ENCODE measurements at regions not wholly inside any gene's neighbourhood (a gene's known extent, or its start where the extent isn't known, plus 50 kb on each side); places are given as distances from the start of the nearest gene placed in this dataset.

DNA sequence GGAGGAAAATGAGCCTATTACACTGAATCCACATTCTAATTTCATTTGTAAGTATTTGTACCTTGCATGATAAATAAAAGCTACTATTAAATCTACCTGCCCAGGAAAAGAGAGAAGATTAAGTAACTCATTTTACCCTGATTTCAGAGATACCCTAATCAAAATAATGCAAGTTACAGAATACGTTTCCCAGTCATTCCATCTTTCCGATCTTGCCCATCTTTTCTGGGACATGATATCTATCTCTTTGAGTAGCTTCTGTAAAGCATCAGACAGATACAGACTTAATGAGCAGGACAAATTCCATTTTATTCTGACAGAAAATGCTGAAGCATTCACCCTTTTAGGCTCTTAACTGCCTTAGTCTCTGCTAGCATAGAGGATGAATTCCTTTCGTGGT lies 56.6 kb downstream of the SPRY2 start:
- no peak for FAIRE-seq

DNA sequence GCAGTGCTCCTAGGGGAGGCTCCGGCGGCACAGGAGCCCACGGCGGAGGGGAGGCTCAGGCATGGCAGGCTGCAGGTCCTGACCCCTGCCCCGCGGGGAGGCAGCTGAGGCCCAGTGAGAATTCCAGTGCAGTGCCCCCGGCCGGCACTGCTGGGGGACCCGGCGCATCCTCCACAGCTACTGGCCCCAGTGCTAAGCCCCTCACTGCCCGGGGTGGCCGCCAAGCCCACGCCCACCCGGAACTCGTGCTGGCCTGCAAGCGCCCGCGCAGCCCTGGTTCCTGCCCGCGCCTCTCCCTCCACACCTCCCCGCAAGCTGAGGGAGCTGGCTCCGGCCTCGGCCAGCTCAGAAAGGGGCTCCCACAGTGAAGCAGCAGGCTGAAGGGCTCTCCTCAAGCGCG lies 62.2 kb downstream of the SPRY2 start:
- FAIRE-seq: no peak

DNA sequence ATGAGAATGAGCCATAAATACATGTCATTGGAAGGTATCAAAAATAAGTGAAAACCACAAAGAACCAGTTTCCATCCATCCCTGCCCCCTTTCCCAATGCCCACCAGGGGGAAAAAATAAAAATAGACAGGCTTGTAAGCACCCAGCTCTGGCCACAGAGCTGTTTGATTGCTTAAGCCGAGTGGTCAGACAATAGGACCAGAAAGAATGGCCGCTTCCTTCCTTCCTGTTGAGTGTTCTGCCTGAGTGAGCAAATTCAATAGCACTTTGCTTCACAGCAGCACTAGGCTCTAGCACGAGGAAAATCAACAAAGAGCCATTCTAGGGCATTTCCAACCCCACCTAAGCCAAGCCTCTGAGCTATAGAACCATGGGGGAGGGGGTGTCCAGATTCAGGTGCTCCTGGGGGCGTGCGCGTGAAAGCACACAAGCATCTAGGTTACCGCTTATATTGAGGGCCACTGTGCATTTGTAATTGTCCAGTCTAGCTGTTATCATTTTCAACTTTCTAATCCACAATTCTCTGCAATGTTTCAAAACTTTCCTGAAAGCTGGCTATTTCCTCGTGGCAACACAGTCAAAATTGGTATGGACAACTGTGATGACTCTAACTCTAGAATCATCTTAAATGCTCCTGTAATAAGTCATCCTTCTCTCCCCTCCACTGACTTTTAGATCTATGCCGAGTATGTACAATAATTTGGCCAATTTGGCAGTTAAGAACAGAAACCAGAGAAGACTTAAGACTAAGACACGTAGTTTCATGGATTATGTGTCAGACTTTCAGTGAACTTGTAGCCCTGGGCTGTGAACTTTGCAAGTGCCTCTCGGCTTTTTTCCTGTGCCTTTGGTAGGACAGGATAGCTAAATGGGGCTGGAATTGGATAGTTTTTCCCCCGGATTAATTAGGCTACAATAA lies 64.3 kb downstream of the SPRY2 start:
- FAIRE-seq: no peak

DNA sequence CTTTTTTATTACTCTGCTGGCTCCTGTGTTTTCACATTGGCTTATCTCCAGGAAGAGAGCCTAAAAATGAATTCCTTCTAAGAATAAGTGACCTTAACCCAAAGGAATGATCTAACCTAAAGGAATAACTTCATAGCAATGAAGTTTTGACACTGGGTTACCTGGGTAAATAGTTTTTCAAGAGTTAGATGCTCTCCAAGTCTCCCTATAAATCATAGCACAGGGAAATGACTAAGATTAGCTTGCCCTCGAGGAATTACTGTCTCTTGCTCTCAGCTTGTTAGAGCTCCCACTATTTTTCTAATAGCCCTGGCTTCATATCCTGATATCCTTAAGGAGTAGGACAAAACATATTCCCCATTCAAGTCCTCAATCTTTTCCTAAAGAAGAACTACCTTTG lies 66.3 kb downstream of the SPRY2 start:
- no peak for FAIRE-seq

DNA sequence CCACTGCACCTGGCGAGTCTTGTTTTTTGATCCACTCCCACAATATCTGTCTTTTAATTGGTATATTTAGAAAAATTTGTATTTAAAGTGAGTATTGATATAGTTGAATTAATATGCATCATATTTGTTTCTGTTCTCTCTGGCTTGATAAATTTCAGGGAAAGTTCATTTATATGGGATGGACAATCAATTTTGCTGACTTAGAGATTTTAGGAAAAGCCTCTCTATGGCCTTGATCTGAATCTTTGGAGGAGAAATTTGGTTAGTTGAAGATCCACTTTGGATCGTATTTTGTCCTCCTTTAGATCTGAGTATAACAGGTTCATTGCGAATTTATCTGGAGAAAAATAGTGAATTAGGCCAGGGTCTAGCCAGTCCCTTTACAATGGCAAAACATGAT lies 67.2 kb downstream of the SPRY2 start:
- no peak for FAIRE-seq

DNA sequence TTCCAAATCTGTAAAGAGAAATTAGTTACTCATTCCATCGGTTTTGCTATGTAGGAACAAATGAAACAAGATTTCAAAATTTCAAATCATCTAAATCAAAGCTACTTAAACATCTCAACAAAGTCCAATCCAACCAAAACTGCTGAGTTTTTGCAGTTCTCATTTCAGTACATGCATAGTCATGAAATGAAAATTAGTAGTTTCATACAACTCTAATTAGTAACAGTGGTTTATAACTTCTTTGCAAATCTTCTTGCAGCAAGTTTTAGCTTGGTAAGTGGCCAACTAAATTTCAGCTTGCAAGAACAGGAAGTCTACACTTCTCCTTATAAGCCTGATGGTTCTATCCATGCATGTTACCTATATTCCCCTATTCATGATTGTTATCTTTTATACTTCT lies 75.6 kb downstream of the SPRY2 start:
- FAIRE-seq: no peak

DNA sequence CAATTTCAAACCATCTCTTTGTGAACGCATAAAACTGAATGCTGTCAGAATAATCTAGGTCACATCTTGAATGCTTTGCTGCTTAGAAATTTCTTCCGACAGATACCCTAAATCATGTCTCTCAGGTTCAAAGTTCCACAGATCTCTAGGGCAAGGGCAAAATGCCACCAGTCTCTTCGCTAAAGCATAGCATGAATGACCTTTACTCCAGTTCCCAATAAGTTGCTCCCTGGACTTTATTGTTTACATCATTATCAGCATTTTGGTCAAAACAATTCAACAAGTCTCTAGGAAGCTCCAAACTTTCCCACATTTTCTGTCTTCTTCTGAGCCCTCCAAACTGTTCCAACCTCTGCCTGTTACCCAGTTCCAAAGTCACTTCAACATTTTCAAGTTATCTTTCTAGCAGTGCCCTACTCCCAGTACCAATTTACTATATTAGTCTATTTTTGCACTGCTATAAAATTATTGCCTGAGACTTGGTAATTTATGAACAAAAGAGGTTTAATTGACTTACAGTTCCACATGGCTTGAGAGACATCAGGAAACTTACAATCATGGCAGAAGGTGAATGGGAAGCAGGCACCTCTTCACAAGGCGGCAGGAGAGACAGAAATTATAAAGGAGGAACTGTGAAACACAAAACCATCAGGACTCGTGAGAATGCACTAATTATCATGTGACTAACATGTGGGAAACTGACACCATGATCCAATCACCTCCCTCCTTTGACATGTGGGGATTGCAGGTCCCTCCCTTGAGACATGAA lies 77.0 kb downstream of the SPRY2 start:
- FAIRE-seq: no peak

DNA sequence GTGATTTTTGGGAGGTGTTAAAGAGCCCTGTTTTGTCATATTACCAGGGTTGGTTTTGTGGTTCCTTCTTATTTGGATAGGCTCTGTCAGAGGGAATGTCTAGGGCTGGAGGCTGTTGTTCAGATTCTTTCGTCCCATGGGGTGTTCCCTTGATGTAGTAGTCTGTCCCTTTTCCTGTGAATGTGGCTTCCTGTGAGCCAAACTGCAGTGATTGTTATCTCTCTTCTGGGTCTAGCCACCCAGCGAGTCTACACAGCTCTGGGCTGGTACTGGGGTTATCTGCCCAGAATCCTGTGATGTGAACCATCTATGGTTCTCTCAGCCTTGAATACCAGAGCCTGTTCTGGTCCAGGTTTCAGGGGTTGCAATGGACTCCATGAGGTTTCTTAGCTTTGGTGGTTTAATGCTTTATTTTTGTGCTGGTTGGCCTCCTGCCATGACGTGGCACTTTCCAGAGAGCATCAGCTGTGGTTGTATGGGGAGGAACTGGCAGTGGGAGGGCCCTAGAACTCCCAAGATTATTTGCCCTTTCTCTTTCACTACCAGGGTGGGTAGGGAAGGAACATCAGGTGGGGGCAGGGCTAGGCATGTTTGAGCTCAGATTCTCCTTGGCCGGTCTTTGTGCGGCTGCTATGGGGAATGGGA lies 78.8 kb downstream of the SPRY2 start:
- FAIRE-seq: no peak

DNA sequence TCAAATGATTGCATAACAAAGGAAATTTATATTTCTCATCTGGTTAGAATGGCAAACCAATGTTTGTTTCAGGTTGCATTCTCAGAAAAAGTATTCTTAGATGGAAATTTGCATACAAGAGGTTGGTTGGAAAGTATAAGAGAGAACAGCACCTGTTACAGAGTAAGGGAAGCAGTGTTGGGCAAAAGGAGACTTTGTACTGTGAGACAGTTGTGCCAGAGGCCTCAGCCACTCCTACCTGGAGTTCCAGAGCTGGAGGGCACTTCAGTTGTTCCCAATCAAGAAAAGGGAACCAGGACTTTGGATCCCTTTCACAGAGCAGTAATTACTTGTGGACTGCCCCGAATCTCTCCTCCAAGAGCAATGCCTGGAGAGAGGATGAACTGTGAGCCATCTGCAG lies 81.8 kb downstream of the SPRY2 start:
- FAIRE-seq: no peak

DNA sequence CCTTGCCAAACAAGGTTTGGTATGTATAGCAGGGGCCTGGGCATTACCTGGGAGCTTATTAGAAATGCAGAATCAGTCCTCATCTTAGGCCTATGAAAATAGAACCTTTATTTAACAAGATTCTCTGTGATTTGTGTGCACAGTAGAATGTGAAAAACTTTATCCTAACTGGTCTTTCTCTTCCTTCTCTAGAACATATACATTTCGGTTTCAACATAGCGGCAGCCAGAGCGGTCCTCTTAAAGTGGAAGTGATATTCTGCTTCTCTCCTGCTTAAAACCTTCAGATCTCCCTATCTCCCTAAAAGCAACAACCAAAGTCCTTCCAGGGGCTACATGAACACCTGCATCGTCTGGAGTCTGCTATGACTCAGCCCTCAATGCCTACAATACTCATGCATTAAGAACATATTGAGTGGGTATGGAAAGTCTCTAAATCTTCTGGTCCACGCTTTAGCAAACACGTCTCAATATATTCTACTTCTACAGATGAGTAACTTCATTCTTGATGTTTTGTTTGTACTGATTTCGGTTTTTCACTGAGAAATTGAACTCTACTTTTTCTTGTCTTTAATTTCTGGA lies 84.5 kb downstream of the SPRY2 start:
- no peak for FAIRE-seq

DNA sequence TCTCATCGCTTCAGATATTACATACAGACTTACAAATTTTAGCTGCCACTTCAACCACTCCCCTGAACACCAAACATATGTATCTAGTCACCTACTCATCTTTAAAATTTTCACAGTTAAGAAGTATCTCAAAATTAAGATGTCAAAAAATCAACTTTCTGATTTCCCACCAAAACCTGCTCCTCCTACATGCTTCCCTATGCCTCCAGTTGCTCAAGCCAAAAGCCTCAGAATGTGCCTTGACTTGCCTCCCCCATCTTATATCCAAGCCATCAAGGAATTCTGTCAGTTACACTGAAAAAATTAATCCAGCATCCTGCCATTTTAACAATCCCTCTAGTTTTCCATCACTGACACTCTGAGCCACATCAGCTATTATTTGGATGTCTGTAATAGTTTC lies 85.0 kb downstream of the SPRY2 start:
- FAIRE-seq: no peak

DNA sequence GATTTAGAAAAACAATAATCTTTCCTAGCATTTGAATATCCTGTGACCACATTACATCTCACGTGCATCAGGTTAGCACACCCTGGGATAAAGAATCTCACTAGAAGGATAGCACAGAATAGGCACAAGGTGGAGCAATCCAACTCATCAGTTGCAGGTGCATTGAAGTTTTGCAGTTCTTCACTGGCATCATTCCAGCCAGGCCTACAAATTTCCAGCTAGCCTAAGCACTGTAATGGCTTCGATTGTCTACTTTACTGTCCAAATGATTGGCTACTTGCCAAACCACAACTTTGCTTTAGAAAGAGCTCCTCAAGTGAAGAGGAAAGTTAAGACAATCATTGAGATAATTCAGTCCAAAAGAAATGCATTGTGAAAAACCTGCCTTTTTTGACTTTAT lies 89.5 kb downstream of the SPRY2 start:
- FAIRE-seq: no peak

DNA sequence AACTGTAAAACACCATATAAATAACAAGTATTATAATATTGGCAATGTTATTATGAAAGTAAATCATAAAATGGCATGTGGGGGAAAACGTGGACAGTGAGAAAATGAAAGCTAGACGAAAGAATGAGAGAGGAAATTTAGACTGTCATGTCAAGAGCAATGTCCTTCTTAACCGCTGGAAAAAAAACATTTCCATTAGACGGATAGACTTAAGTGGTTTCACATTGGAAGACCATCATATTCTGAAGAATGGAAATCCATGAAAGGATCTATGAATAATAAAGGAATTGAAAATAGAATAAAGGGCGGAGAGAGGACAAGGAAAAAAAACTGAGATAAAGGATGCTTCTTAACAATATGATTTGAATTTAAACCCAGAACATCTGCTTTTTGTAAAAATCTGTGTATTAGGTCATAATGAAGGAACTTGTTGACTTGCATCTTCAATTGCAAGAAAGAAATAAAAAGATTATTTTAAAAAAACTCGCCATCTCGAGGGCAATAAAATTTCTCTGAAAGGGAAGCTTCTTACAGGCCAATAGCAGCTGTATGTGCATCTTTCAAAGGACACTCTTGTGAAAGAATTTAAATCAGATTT lies 90.6 kb downstream of the SPRY2 start:
- FAIRE-seq: no peak

DNA sequence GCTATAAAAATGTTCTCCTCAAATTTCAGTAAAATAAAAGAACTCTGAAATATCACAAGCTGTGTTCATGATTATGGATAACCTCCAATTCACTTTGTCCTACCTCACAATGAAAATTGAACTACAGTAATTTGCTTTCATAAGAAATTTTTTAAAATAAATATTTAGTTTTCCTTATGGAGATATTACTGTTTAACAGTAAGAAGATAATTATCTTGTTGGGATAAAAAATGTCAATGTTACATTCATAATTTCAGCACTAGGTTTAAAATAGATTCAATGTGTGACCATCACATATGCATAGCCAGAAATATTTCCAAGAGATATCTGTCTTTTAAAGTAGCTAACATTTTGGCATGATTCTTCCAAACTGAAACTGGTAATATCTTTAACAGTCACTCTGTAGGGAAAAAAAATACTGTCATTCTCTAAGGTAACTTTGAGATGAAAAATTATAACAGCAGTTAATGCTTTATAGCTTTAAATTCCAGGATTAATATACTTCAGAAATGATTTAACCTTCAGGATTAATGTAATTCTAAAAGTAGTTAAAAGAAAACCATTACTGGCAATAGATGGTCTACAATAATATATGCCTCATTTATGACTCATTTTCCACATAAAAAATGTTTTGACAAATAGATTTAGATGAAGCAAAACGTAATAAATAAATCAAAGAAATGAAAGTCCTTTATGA lies 91.3 kb downstream of the SPRY2 start:
- FAIRE-seq: no peak

DNA sequence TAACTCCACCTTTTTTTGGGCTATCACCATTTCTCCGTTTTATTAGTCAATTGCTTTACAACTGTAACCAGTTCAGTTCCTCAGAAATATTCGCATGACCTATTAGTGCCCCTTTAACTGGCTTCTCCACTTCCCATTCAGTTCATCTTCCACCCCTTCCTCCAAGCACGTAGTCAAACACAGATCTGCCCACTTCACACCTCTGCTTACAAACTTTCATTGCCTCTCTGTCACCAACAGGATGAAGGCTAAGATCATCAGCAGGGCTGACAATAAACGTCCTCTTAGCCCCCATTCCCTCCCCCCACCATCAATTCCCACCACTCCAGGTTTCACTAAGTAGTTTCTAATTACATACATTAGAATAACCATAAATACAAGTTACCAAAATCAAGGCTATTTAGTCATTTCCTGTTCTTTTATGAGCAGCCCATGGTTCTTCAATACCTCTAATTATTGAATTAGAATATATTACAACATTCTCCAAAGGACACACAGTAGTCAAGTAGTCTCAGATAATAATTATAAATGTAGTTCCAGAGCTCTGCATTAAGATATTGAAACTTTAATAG lies 95.7 kb downstream of the SPRY2 start:
- no peak for FAIRE-seq

DNA sequence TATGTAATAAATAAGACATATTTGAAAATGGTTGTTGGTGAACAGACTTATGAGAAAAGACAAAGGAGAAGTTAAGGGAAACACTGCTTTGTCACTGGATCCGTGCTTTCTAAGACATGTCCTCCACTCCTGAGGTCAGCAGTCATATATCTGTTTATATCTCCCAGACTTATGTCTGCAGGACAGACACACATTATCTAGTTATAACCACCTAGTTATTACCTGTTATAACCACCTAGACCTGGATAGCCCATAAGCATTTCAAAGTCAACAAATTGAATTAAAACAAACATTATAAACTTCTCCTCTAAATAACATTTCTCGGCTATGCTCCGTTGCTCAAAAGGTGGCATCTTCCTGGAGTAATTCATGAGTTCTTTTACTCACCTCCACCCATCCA lies 96.4 kb downstream of the SPRY2 start:
- FAIRE-seq: no peak

DNA sequence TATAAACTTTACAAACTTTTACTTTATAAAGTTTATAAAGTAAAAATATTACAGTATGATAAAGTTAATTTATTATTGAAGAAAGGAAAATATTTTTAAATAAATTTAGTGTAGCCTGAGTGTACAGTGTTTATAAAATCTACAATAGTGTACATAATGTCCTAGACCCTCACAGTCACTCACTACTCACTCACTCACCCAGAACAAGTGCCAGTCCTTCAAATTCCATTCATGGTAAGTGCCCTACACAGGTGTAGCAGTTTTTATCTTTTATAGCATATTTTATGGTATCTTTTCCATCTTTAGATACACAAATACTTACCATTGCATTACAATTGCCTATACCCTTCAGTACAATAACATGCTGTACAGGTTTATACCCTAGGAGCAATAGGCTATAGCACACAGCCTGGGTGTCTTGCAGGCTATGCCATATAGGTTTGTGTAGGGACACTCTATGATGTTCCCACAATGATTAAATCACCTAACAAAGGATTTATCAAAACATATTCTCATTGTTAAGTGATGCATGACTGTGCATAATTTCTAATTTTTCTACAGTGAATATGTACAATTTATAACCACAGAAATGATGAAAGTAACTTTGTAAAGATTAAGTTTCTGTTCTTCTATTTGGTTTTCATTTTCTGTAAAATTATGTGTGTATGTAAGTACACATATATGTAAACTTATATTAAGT lies 98.0 kb downstream of the SPRY2 start:
- peak; percentile 51 for FAIRE-seq

DNA sequence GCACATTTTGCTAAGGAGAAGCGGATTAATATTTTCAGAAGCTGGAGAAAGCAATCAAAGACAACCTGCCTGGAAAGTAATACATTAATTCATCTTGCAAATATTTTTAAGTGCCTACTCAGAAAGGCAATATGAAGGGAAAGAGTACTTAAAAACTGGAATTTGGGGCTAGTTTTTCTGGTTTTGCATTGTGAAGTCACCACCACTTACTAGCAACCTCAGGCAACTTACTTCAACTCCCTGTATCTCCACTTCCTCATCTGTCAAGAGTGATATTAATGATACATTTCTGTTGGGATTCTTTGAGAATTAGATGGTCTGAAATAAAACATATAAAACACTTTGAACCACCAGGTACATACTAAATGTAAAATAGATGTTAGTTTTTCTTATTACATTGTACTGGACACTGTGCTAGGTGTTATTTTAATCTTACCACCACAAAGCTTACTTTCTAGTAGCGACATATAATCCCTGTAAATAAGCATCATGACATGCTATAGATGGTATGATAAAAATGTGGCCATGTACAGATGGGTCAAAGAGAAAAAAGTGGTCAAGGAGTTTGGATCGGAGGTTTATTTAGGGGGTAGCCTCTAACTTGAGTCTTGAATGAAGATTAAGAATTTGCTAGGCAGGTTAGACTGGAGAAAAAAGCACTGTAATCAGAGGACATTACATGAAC lies 101.2 kb downstream of the SPRY2 start:
- FAIRE-seq: no peak

DNA sequence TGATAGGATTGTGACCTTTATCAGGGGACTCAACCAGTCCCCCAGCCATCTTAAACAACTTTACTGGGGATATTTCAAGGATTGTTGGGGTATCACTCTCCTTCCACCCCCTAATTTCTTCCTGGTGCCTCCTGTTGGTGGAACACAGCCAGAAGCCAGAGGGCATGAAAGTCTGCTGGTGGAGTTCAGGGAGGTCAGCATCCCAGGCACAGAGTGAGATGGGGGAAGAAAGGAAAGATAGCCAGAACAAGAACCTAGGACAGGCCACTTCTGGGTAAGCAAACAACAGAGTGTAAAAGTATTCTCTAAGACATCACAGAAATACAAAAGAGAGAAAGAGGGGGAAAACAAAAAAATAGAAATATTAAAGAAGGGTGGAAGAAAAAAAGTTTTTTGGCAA lies 101.8 kb downstream of the SPRY2 start:
- no peak for FAIRE-seq

DNA sequence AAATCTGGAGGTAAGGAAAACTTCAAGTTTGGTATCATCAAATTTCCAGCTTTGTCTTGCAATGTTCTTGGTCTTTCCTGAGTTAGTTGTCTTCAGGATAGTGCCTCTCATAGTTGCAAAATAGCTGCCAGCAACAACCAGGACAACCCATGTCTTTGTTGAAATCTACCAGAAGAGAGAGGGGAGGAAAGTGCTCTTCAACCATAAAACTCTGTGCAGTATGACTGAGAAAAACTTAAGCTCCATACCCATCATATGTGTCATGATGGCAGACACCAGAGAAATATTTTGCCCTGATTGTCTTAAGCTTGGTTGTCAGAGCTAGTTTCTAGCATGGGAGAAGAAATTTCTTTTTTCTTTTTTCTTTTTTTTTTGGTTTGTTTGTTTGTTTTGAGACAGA lies 103.3 kb downstream of the SPRY2 start:
- FAIRE-seq: no peak

DNA sequence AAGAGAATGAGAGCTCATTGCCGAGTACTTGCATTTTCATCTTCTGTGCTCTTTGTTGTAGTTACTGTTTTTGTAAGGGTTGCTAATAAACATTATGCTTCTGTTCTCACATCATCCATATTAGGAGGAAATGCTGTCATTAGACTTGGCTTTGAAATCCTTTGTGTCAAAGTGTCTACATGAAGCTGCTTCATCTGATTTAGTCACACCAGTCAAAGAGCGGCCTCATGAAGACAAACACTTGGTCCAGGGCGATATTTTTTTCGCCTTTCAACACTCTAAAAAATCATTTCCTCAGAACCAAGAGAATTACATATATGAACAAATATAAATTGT lies 105.0 kb downstream of the SPRY2 start:
- FAIRE-seq: no peak

Measured in TTC549 (cell line).